ENCODE measurements at regions not wholly inside any gene's neighbourhood (a gene's known extent, or its start where the extent isn't known, plus 50 kb on each side); places are given as distances from the start of the nearest gene placed in this dataset.

GRCh38 chr3:76405196-76405595, 619.8 kb upstream of the ZNF717 start:
- BruUV-seq (replicated peaks), result no TSS peak

More at GRCh38 chr3:76405196-76405595, 619.8 kb upstream of the ZNF717 start:
- 0% methylated on average over 1 of the region's 1 CpG for WGBS (ENCODE audit: insufficient coverage, low coverage, missing lambda C conversion rate)
- no peak for ATAC-seq
- POLR2A ChIA-PET, result no interaction called here
- H4K20me1 ChIP-seq (replicated peaks; ENCODE audit: control insufficient read depth, insufficient read depth, low read length), result no peaks in the 10 kb centered on the region
- TF ChIP-seq ZNF134 (CRISPR knock-in tag; conservative IDR thresholded peaks at IDR 0.05) (no peak), NR0B1 (IDR thresholded peaks at IDR 0.05; ENCODE audit: partially characterized antibody) (no peak), SMAD4 (CRISPR knock-in tag; conservative IDR thresholded peaks at IDR 0.05) (no peak), THRA (IDR thresholded peaks at IDR 0.05) (no peak), YBX1 (IDR thresholded peaks at IDR 0.05) (no peak), CREBBP (IDR thresholded peaks at IDR 0.05; ENCODE audit: low read depth, low read length) (no peak), SLC30A9 (CRISPR knock-in tag; IDR thresholded peaks at IDR 0.05) (no peak), RNF219 (CRISPR knock-in tag; IDR thresholded peaks at IDR 0.05) (no peak), MYC (IDR thresholded peaks at IDR 0.05; ENCODE audit: low read depth, low read length) (no peak), MYC (CRISPR knock-in tag; IDR thresholded peaks at IDR 0.05; ENCODE audit: borderline replicate concordance, low read depth) (no peak), SMC3 (conservative IDR thresholded peaks at IDR 0.05; ENCODE audit: insufficient read depth, low read depth, low read length) (no peak), TEAD2 (tag; IDR thresholded peaks at IDR 0.05) (no peak), SMARCA5 (IDR thresholded peaks at IDR 0.05) (no peak), MXD1 (CRISPR knock-in tag; IDR thresholded peaks at IDR 0.05; ENCODE audit: borderline replicate concordance, poor library complexity, severe bottlenecking) (no peak), SMAD3 (CRISPR knock-in tag; conservative IDR thresholded peaks at IDR 0.05) (no peak)
- in situ Hi-C loops (cut with MboI) (no loop called here), intact Hi-C loops (cut with micrococcal nuclease) (no loop called here)
- H3K36me3 ChIP-seq (ENCODE audit: control insufficient read depth, insufficient read depth, low read length), result no peaks in the 10 kb centered on the region
- H3K4me1 ChIP-seq (replicated peaks in 1 of 2; ENCODE audit: control insufficient read depth in 2 of 2, insufficient read depth in 2 of 2, low read length in 2 of 2), result no peaks in the 10 kb centered on the region
- no peak overlapping the region for H3K27ac ChIP-seq (ENCODE audit: extremely low read depth, low read depth, low read length)
- CTCF ChIA-PET (ENCODE audit: low intra/inter-chr PET ratio), result no interaction called here
- H3K27me3 ChIP-seq (ENCODE audit: control insufficient read depth in 2 of 2, insufficient read depth in 2 of 2, low read length in 2 of 2), result no peaks in the 10 kb centered on the region
- no peak for DNase-seq (ENCODE audit: extremely low read depth in 1 of 4, low spot score in 3 of 4)
- no peak overlapping the region for H3K9ac ChIP-seq (ENCODE audit: insufficient read depth in 1 of 2, low read depth in 2 of 2, low read length in 2 of 2)
- H2AFZ ChIP-seq (ENCODE audit: low read depth, low read length), result no peak overlapping the region
- no peaks in the 10 kb centered on the region for H3K9me3 ChIP-seq (replicated peaks; ENCODE audit: control insufficient read depth, insufficient read depth, low read depth, low read length)
- H3K9me1 ChIP-seq (ENCODE audit: control insufficient read depth, insufficient read depth, low read length), result no peaks in the 10 kb centered on the region
- H3K79me2 ChIP-seq (ENCODE audit: control insufficient read depth, insufficient read depth, low read length), result no peaks in the 10 kb centered on the region
- H3K4me3 ChIP-seq, result no peak overlapping the region
- no peak overlapping the region for H3K4me2 ChIP-seq (ENCODE audit: insufficient read depth, low read length)
- FAIRE-seq, result no peak

All from K562 (cell line).